ENCODE measurements at regions not wholly inside any gene's neighbourhood (a gene's known extent, or its start where the extent isn't known, plus 50 kb on each side); places are given as distances from the start of the nearest gene placed in this dataset.
"Not testable (repeated sequence)": the region's sequence is repeated elsewhere in the genome, so short reads cannot be mapped to it uniquely, and the experiment has no call there.

DNA sequence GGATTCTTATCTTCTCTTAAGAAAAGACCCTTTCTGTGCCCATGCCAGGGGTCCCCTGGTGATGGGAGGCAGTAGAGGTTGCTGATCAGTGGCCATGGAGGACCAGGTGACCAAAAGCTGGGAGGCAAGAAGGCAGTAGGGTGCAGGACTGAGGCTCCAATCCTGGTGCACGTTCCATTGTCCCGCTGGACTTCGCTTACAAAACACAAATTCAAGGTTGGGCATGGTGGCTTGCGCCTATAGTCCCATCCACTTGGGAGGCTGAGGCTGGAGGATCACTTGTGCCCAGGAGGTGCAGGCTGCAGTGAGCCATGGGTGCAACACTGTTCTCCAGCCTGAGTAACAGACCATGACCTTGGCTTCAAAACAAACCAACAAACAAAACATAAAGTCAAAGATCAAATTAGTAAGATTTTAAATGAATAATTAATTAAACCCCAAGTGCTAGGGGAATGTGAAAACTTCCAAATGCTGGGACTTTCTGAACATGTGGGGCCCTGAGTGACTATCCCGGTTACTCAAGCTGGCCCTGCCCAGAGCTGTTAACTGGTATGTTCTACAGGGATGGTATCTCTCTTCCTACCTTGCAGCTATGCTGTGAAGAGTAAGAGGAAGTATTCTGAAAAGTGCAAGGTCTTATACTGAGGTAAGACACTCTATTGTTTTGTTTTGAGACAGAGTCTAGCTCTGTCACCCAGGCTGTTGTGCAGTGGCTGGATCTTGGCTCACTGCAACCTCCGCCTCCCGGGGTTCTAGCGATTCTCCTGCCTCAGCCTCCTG lies 97.6 kb downstream of the LYZL2 start:
- DNase-seq (ENCODE audit: low spot score) = no peak

GRCh38 chr10:30529373-30529998 lies 95.5 kb downstream of the MAP3K8 start:
- no peak for DNase-seq (ENCODE audit: low spot score)

DNA sequence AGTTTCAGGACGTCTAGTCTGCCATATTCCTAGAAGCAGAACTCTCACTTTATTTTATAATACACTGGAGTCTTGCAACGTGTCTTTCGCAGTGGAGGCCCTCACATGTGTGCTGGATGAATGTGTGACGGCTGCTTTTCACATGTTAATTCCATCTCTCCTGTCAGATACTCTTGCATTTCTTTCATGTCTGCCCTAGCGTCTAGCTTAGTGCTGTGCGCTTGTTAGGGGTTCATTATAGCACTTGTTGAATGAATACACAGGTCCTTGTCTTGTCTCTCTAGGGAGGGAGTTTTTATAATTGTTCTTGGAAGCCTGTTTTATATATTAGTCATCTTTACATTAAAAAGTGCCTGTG lies 94.4 kb downstream of the MAP3K8 start:
- no peak for DNase-seq (ENCODE audit: low spot score)

- peak; percentile 47 for DNase-seq (ENCODE audit: low spot score)
Measured at GRCh38 chr10:30527623-30528428, 93.8 kb downstream of the MAP3K8 start.

GRCh38 chr10:30522661-30523078 lies 88.7 kb downstream of the MAP3K8 start:
- DNase-seq (ENCODE audit: low spot score) = not testable (repeated sequence)

DNA sequence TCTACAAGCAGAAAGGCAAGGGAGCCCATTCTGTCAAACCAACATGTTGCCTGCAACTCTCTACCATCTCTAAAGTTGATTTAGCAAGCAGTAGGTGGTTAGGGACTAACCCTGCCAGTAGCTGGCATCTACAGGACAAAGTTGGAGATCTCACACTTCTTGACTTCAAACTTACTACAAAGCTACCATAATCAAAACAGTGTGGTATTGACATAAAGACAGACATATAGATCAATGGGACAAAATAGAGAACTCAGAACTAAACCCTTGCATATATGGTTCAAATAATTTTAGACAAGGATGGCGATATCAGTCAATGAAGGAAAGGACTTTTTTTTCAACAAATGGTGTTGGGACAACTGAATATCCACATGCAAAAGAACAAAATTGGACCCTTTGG lies 84.9 kb downstream of the MAP3K8 start:
- no peak for DNase-seq (ENCODE audit: low spot score)
